ENCODE measurements at regions not wholly inside any gene's neighbourhood (a gene's known extent, or its start where the extent isn't known, plus 50 kb on each side); places are given as distances from the start of the nearest gene placed in this dataset.

DNA sequence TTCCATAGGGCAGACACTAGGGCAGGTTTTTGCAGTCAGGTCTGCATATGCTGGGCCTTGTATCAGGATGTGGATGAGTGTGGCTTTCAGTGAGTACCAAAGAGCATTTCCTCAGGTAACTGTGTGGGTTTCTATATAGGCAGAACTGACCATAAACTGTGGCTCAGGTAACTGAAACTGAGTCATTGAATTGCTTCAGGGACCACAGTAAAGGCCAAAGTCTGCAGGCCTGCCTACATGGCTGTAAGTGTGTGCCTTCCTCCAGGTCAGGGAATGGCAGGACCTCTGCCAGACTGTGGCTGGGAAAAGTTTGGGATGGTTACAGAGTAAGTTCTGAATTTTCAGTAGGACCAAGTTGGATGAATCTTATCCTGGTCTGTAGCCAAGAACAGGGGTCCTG is 85.6 kb downstream of the ZNF486 start:
- Mint-ChIP-seq H3K4me3 (ENCODE audit: low read depth) (no peak overlapping the region), H3K27ac (no peak overlapping the region)
- DNase-seq (ENCODE audit: low spot score, unreplicated experiment) = no peak

DNA sequence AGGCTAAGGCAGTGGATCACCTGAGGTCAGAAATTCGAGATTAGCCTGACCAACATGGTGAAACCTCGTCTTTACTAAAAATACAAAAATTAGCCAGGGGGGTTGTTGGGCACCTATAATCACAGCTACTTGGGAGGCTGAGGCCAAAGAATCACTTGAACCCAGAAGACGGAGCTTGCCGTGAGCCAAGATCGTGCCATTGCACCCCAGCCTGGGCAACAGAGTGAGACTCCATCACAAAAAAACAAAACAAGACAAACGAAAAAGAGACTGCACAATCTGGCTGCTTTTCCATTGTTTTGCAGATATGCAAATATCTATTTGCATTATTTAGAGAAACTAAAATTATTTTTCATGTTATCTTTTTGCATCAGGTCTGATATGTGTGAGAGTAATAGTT is 83.6 kb downstream of the ZNF486 start:
- peaks cover 14% of the 10 kb centered on the region for H3K4me1 Mint-ChIP-seq (ENCODE audit: low read depth)
- H3K27ac Mint-ChIP-seq = no peak overlapping the region
- TF ChIP-seq, protein P1, sequence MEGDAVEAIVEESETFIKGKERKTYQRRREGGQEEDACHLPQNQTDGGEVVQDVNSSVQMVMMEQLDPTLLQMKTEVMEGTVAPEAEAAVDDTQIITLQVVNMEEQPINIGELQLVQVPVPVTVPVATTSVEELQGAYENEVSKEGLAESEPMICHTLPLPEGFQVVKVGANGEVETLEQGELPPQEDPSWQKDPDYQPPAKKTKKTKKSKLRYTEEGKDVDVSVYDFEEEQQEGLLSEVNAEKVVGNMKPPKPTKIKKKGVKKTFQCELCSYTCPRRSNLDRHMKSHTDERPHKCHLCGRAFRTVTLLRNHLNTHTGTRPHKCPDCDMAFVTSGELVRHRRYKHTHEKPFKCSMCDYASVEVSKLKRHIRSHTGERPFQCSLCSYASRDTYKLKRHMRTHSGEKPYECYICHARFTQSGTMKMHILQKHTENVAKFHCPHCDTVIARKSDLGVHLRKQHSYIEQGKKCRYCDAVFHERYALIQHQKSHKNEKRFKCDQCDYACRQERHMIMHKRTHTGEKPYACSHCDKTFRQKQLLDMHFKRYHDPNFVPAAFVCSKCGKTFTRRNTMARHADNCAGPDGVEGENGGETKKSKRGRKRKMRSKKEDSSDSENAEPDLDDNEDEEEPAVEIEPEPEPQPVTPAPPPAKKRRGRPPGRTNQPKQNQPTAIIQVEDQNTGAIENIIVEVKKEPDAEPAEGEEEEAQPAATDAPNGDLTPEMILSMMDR (IDR thresholded peaks at IDR 0.05; ENCODE audit: unreplicated experiment) = no peak
- H3K9me3 Mint-ChIP-seq (ENCODE audit: low read depth) = no peaks in the 10 kb centered on the region
- H3K4me3 Mint-ChIP-seq (ENCODE audit: low read depth) = no peak overlapping the region
- no peak for DNase-seq (ENCODE audit: low spot score, unreplicated experiment)
- no peaks in the 10 kb centered on the region for H3K27me3 Mint-ChIP-seq
- H3K36me3 Mint-ChIP-seq (ENCODE audit: insufficient read depth) = no peaks in the 10 kb centered on the region

More for the DNA sequence above, 85.6 kb downstream of the ZNF486 start:
- Mint-ChIP-seq H3K27me3 (no peaks in the 10 kb centered on the region), H3K4me1 (ENCODE audit: low read depth) (peaks cover 4% of the 10 kb centered on the region), H3K9me3 (ENCODE audit: low read depth) (no peaks in the 10 kb centered on the region), H3K36me3 (ENCODE audit: insufficient read depth) (no peaks in the 10 kb centered on the region)
- TF ChIP-seq, protein P1 (IDR thresholded peaks at IDR 0.05; ENCODE audit: unreplicated experiment) = no peak

DNA sequence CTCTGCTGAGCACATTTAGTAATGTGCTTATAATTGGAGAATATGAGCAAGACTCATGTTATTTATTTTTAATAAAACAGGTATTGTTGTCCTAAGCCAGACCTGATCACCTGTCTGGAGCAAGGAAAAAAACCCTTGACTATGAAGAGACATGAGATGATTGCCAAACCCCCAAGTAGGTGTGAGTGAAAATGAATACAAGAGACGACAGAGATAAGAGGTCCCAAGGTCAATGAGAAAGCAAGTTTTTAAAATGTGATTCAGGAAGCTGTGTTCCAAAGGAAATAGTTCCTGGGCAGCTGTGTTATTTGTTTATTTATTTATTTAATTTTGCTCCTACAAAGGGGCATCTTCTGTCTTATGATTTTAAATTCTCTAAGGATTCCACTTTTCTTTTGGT is 83.1 kb downstream of the ZNF486 start:
- no peaks in the 10 kb centered on the region for H3K9me3 Mint-ChIP-seq (ENCODE audit: low read depth)
- H3K4me3 Mint-ChIP-seq (ENCODE audit: low read depth) = no peak overlapping the region
- DNase-seq (ENCODE audit: low spot score, unreplicated experiment) = no peak
- H3K4me1 Mint-ChIP-seq (ENCODE audit: low read depth) = peaks cover 14% of the 10 kb centered on the region
- no peaks in the 10 kb centered on the region for H3K36me3 Mint-ChIP-seq (ENCODE audit: insufficient read depth)
- H3K27me3 Mint-ChIP-seq = no peaks in the 10 kb centered on the region
- no peak overlapping the region for H3K27ac Mint-ChIP-seq
- TF ChIP-seq, protein P1 (IDR thresholded peaks at IDR 0.05; ENCODE audit: unreplicated experiment) = no peak

Small RNA genes in the stretch of these regions (microRNA-seq; reads per million reads assigned to microRNA genes)
- gene MIR1270 (ENCODE audit: borderline number of aligned reads, unreplicated experiment) = 34.0 reads per million, percentile 39 among the genes with 10 or more reads in this experiment

Measured in progenitor cell of endocrine pancreas (in vitro differentiated cells).